Liver (tissue), 8 donors: ENCODE measurements at regions not wholly inside any gene's neighbourhood (a gene's known extent, or its start where the extent isn't known, plus 50 kb on each side); places are given as distances from the start of the nearest gene placed in this dataset.

Source experiments
- DNase-seq: peaks from one replicate; pipeline ENCODE4 v3.0.0-alpha.2; 2017; ENCODE audit warnings: low spot score
- H3K27ac ChIP-seq, 2 donors: one replicate each; pipeline ENCODE4 v1.7.0; 2013; ENCODE audit warnings: inconsistent platforms in 2 of 2, low read length in 2 of 2, control low read depth in 1 of 2, low read depth in 1 of 2, mild to moderate bottlenecking in 1 of 2
- H3K27me3 ChIP-seq, 4 donors: one replicate each; pipeline versions ENCODE4 v1.6.1 to v1.7.0; 2013; ENCODE audit warnings: low read length in 3 of 4, inconsistent platforms in 1 of 4, mild to moderate bottlenecking in 1 of 4, moderate library complexity in 1 of 4; ENCODE audit not compliant: control insufficient read depth in 4 of 4, insufficient read depth in 4 of 4
- H3K36me3 ChIP-seq, 4 donors: one replicate each; pipeline versions ENCODE4 v1.6.1 to v1.7.0; 2013; ENCODE audit warnings: low read length in 3 of 4, mild to moderate bottlenecking in 3 of 4, low read depth in 1 of 4, moderate library complexity in 1 of 4; ENCODE audit not compliant: control insufficient read depth in 4 of 4, insufficient read depth in 3 of 4
- H3K4me1 ChIP-seq, 4 donors: one replicate each; pipeline versions ENCODE4 v1.6.1 to v1.7.0; 2013; ENCODE audit warnings: low read length in 3 of 4, mild to moderate bottlenecking in 3 of 4, moderate library complexity in 1 of 4; ENCODE audit not compliant: control insufficient read depth in 4 of 4, insufficient read depth in 4 of 4
- H3K4me3 ChIP-seq, 3 donors: one replicate each; pipeline versions ENCODE4 v1.6.1 to v1.7.0; 2013; ENCODE audit warnings: low read length in 3 of 3, control low read depth in 1 of 3, low read depth in 1 of 3, mild to moderate bottlenecking in 1 of 3
- H3K9ac ChIP-seq, 2 donors: one replicate each; pipeline ENCODE4 v1.7.0; 2013; ENCODE audit warnings: low read length in 2 of 2, mild to moderate bottlenecking in 2 of 2, moderate library complexity in 2 of 2, control low read depth in 1 of 2, low read depth in 1 of 2
- H3K9me3 ChIP-seq, 4 donors: one replicate each; pipeline versions ENCODE4 v1.6.1 to v1.7.0; 2013; ENCODE audit warnings: low read length in 3 of 4; ENCODE audit not compliant: control insufficient read depth in 4 of 4
- ATF3 ChIP-seq: IDR thresholded peaks from 2 replicates; pipeline ENCODE4 v1.6.1; 2016; ENCODE audit warnings: antibody characterized with exemption
- CTCF ChIP-seq: fragments of 150-350 bp; IDR thresholded peaks from 2 replicates; pipeline ENCODE4 v1.5.1; 2017; ENCODE audit warnings: improper control_type of control experiment, low read depth, low read length; ENCODE audit not compliant: missing input control
- HNF4A ChIP-seq, 2 donors: conservative IDR thresholded peaks; 2 replicates each; pipeline ENCODE4 v1.6.1; 2016; ENCODE audit warnings: antibody characterized with exemption in 2 of 2, mild to moderate bottlenecking in 2 of 2
- JUND ChIP-seq, 2 donors: IDR thresholded peaks; 2 replicates each; pipeline ENCODE4 v1.6.1; 2016; ENCODE audit warnings: antibody characterized with exemption in 2 of 2
- NR2F2 ChIP-seq: IDR thresholded peaks from 2 replicates; pipeline ENCODE4 v1.6.1; 2016; ENCODE audit warnings: antibody characterized with exemption
- REST ChIP-seq: IDR thresholded peaks from 2 replicates; pipeline ENCODE4 v1.6.1; 2016; ENCODE audit warnings: antibody characterized with exemption, mild to moderate bottlenecking
- SP1 ChIP-seq: IDR thresholded peaks from 2 replicates; pipeline ENCODE4 v1.6.1; 2018; ENCODE audit warnings: antibody characterized with exemption, mild to moderate bottlenecking
- TAF1 ChIP-seq: conservative IDR thresholded peaks from 2 replicates; pipeline ENCODE4 v1.6.1; 2016; ENCODE audit warnings: antibody characterized with exemption, mild to moderate bottlenecking
- YY1 ChIP-seq: IDR thresholded peaks from 2 replicates; pipeline ENCODE4 v1.6.1; 2016; ENCODE audit warnings: antibody characterized with exemption, mild to moderate bottlenecking
- ZBTB33 ChIP-seq: IDR thresholded peaks from 2 replicates; pipeline ENCODE4 v1.6.1; 2016; ENCODE audit warnings: antibody characterized with exemption
- WGBS: extraction: QIAGEN DNeasy Blood & Tissue Kit; methylation state at CpG from one replicate; pipeline ENCODE4 v1.1.7; 2013; 5-methylcytosine and 5-hydroxymethylcytosine counted together
- donor health status: healthy.
- donor health status: healthy.
- donor health status: healthy.
- donor health status: healthy.
- donor health status: healthy.

GRCh38 chr9:89882930-89883361 is 278.1 kb downstream of the GADD45G start (continued):
- no peak for TF ChIP-seq ATF3
- no peak for TF ChIP-seq HNF4A (conservative IDR thresholded peaks at IDR 0.05)
- no peak for TF ChIP-seq SP1
- no peak for TF ChIP-seq ZBTB33

GRCh38 chr9:89883401-89884341 is 278.9 kb downstream of the GADD45G start:
- H3K27ac ChIP-seq, result no peak overlapping the region
- TF ChIP-seq REST (no peak), CTCF (no peak), ATF3 (no peak), NR2F2 (no peak), JUND (IDR thresholded peaks at IDR 0.05) (no peak), TAF1 (no peak), YY1 (no peak)
- no peaks in the 10 kb centered on the region for H3K27me3 ChIP-seq
- WGBS, result 94% methylated on average over 12 of the region's 12 CpGs
- DNase-seq, result peak; percentile 23
- no peaks in the 10 kb centered on the region for H3K9me3 ChIP-seq
- peaks cover 4 to 12% (median 8%) of the 10 kb centered on the region in 4 donors for H3K4me1 ChIP-seq
- no peak overlapping the region for H3K9ac ChIP-seq
- H3K36me3 ChIP-seq, result no peaks in the 10 kb centered on the region
- H3K4me3 ChIP-seq, result no peak overlapping the region
